Psoas muscle (tissue), 7 donors: ENCODE measurements at regions not wholly inside any gene's neighbourhood (a gene's known extent, or its start where the extent isn't known, plus 50 kb on each side); places are given as distances from the start of the nearest gene placed in this dataset.

Source experiments
- ATAC-seq, 4 donors: fragments of 200-7000 bp; cut with Tn5 transposase; one replicate each; pipeline ENCODE4 v1.9.1; 2020; ENCODE audit warnings: moderate library complexity in 3 of 4, mild to moderate bottlenecking in 2 of 4
- DNase-seq, 2 donors: peaks; one replicate each; pipeline ENCODE4 v3.0.0-alpha.2; 2020
- H3K27ac ChIP-seq: fragments of 200-600 bp; one replicate; pipeline ENCODE4 v1.8.0; 2022
- H3K27me3 ChIP-seq, 3 donors: fragments of 200-600 bp in 1 of 3; one replicate each; pipeline versions ENCODE4 v1.6.1 to v1.8.0; 2013 to 2022; ENCODE audit warnings: low read length in 2 of 3, mild to moderate bottlenecking in 2 of 3, moderate library complexity in 1 of 3; ENCODE audit not compliant: insufficient read depth in 3 of 3
- H3K36me3 ChIP-seq, 2 donors: fragments of 200-600 bp in 1 of 2; one replicate each; pipeline versions ENCODE4 v1.6.1 to v1.8.0; 2013 to 2022; ENCODE audit warnings: low read depth in 1 of 2, mild to moderate bottlenecking in 1 of 2, moderate library complexity in 1 of 2; ENCODE audit not compliant: insufficient read depth in 1 of 2
- H3K4me1 ChIP-seq: fragments of 200-600 bp; one replicate; pipeline ENCODE4 v1.8.0; 2022
- H3K4me3 ChIP-seq: fragments of 200-600 bp; one replicate; pipeline ENCODE4 v1.8.0; 2022; ENCODE audit warnings: mild to moderate bottlenecking
- H3K9me3 ChIP-seq: fragments of 200-600 bp; one replicate; pipeline ENCODE4 v1.8.0; 2022
- WGBS, 3 donors: extraction: QIAGEN DNeasy Blood & Tissue Kit; methylation state at CpG; one replicate each; pipeline versions ENCODE4 v1.1.6 to v1.1.7; 2013; 5-methylcytosine and 5-hydroxymethylcytosine counted together
- intact Hi-C, 2 donors: fragments of 100-400 bp; cut with DNase I; formaldehyde crosslinking; loops; one replicate each; pipeline versions ENCODE4 v1.11.0 to v1.14.2; 2022
- TF ChIP-seq, protein P1 (sequence below): fragments of 200-600 bp; IDR thresholded peaks from one replicate; pipeline ENCODE4 v1.8.0; 2022; ENCODE audit warnings: antibody characterized with exemption
- donor health status: healthy with polysubstance abuse.
- donor health status: DM: no; HTN: no; CAD: no; lungs with moderate emphysema.
- donor health status: Bipolar disorder and iron deficiency.
- donor health status: healthy.
- donor health status: DM: yes; HTN: yes; CAD: no.
- donor health status: DM: no; HTN: no; CAD: no.
- donor health status: DM: yes; HTN: yes; CAD: no.

DNA sequence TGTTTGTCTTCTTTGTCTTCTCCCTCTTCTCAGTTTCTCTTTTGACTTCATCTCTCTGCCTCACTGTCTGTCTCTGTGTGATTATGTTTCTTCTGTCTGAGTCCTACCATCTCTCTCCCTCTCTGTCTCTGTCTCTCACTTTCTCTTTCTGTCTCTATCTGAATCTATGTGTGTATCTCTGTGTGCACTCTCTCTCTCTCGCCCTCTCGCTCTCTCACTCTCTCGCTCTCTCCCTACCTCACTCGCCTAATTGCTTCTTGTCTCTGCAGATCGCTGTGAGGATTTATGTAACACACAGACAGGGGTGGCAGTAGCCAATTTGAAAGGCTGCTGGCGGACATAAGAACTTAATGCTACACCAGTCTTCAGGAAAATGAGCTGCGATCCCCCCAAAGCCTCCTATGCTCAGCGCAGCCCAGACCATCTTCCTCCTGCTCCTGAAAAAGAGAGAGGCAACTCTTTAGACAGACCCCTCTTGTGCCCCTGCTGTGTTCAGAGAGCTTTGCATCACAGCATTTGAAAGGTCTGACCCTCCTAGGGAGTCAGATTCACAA, 140.9 kb downstream of the CCT6B start:
- DNase-seq = no peak
- intact Hi-C loops = no loop called here
- Histone ChIP-seq H3K9me3 (no peaks in the 10 kb centered on the region), H3K36me3 (no peaks in the 10 kb centered on the region), H3K27me3 (peaks cover 0 to 7% (median 0%) of the 10 kb centered on the region in 3 donors), H3K4me1 (no peaks in the 10 kb centered on the region), H3K4me3 (no peak overlapping the region), H3K27ac (no peak overlapping the region)
- TF ChIP-seq, protein P1, sequence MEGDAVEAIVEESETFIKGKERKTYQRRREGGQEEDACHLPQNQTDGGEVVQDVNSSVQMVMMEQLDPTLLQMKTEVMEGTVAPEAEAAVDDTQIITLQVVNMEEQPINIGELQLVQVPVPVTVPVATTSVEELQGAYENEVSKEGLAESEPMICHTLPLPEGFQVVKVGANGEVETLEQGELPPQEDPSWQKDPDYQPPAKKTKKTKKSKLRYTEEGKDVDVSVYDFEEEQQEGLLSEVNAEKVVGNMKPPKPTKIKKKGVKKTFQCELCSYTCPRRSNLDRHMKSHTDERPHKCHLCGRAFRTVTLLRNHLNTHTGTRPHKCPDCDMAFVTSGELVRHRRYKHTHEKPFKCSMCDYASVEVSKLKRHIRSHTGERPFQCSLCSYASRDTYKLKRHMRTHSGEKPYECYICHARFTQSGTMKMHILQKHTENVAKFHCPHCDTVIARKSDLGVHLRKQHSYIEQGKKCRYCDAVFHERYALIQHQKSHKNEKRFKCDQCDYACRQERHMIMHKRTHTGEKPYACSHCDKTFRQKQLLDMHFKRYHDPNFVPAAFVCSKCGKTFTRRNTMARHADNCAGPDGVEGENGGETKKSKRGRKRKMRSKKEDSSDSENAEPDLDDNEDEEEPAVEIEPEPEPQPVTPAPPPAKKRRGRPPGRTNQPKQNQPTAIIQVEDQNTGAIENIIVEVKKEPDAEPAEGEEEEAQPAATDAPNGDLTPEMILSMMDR = no peak
- no peak for ATAC-seq
- WGBS, 3 donors = 17 to 29% (median 25%) methylated on average over 8 of the region's 8 CpGs

DNA sequence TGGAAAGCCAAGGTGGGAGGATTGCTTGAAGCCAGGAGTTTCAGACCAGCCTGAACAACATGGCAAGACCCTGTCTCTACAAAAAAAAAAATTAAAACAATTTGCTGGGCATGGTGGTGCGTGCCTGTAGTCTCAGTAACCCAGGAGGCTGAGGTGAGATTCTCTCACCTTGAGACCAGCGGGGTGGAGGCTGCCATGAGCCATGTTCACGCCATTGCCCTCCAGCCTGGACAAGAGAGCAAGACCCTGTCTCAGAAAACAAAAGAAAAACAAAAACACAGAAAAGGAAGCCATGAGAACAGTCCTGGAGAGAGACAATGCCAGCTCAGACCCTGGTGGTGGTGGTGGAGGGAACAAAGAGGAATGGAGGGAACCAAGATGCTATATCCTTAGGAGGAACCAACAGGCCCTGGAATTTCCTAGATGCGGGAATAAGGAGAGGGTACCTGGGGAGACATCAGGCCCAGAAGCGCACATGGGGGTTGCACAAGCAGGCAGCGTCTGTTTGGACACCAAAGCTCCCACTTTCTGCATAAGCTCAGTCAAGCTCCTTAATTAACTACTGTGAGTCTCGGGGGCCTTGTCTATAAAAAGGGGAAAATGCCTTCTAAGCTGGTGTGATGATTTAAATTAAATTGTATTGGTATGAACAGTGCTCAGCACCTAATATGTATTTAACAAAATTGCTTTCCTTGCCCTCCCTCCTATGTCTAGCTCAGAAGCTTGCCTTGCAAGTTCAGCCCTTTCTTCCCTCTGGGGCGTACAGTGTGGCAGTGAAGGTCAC, 143.8 kb downstream of the CCT6B start:
- intact Hi-C loops = no loop called here
- H3K9me3 ChIP-seq = no peaks in the 10 kb centered on the region
- TF ChIP-seq, protein P1 = no peak
- H3K27me3 ChIP-seq = peaks cover 0 to 3% (median 0%) of the 10 kb centered on the region in 3 donors
- H3K4me3 ChIP-seq = no peak overlapping the region
- ATAC-seq (no peak), DNase-seq (no peak)
- no peaks in the 10 kb centered on the region for H3K36me3 ChIP-seq
- no peak overlapping the region for H3K27ac ChIP-seq
- 81 to 90% (median 83%) methylated on average over 8 of the region's 8 CpGs for WGBS, 3 donors
- no peaks in the 10 kb centered on the region for H3K4me1 ChIP-seq

DNA sequence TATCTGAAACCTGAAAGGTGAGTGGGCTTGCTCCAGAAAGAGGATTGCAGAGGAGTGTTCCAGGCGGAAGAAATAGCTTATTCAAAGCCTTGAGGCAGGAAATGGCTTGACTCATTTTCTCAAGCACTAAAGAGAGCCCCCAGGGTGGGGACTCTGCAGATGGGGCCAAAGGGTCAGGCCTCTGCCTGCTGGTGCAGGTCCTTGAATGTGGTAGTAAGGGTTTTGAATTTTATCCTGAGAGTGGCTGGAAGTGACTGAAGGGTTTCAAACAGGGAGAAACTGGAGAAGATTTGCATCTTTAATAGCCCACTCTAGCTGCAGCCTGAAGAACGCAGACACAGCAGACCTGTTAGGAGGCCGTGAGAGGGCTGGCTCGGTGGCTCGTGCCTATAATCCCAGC, 144.4 kb downstream of the CCT6B start:
- H3K9me3 ChIP-seq = no peaks in the 10 kb centered on the region
- TF ChIP-seq, protein P1 = no peak
- no peaks in the 10 kb centered on the region for H3K4me1 ChIP-seq
- no peak overlapping the region for H3K27ac ChIP-seq
- no peak overlapping the region for H3K4me3 ChIP-seq
- H3K27me3 ChIP-seq = peaks cover 0 to 3% (median 0%) of the 10 kb centered on the region in 3 donors
- ATAC-seq (no peak), DNase-seq (no peak)
- 37 to 48% (median 43%) methylated on average over 5 of the region's 5 CpGs for WGBS, 3 donors
- no peaks in the 10 kb centered on the region for H3K36me3 ChIP-seq
- intact Hi-C loops = no loop called here

DNA sequence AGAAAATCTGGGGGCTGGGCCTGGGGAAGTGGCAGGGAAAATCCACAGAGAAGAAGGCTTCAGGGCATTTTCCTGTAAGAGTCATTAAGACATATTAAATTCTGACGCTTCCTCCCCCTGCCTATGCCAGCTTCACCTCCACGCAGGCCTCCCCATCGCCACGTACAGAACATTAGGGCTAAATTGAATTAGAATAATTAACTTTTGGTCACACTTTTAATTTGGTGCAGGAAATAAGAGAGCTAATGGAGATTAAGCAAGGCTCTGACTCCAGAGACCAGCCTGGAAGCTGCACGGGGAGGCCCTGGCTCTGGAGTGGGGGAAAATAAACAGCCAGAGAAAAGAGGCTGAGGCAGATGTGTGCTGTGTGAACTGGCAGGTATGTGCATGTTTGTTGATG, 148.0 kb downstream of the CCT6B start:
- Histone ChIP-seq H3K4me1 (no peaks in the 10 kb centered on the region), H3K4me3 (no peak overlapping the region), H3K36me3 (no peaks in the 10 kb centered on the region), H3K27me3 (no peaks in the 10 kb centered on the region), H3K27ac (no peak overlapping the region), H3K9me3 (no peaks in the 10 kb centered on the region)
- TF ChIP-seq, protein P1 = no peak
- whole genome bisulfite sequencing, 3 donors = 65 to 79% (median 73%) methylated on average over 5 of the region's 5 CpGs
- ATAC-seq (no peak), DNase-seq (no peak)
- intact Hi-C loops = no loop called here
